GM21423 (cell line): ENCODE measurements at regions not wholly inside any gene's neighbourhood (a gene's known extent, or its start where the extent isn't known, plus 50 kb on each side); places are given as distances from the start of the nearest gene placed in this dataset.

ENCODE experiments used
- ATAC-seq: cut with Tn5 transposase; IDR thresholded peaks from one replicate; pipeline ENCODE4 v1.9.1; 2021; ENCODE audit warnings: mild to moderate bottlenecking, moderate library complexity; ENCODE audit not compliant: unreplicated experiment

DNA sequence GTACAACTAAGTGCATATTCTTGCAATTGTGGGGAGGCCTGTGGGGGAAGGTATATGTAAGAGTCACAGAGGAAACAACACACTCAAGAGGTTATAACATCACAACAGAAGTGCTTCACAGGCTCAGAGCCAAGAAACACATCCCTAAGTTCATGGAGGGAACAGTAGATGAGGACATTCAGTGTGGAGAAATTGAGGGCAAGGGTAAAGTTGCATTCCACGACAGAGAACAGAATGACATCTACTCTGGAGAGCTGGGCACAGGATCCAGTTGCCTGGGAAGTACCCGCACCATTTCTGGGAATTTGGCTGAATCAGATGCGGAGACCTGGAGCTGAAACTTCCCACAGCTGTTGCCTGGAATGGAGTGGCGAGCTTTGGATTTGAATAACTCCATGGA lies 197.2 kb downstream of the NXNL2 start:
- ATAC-seq, result no peak

DNA sequence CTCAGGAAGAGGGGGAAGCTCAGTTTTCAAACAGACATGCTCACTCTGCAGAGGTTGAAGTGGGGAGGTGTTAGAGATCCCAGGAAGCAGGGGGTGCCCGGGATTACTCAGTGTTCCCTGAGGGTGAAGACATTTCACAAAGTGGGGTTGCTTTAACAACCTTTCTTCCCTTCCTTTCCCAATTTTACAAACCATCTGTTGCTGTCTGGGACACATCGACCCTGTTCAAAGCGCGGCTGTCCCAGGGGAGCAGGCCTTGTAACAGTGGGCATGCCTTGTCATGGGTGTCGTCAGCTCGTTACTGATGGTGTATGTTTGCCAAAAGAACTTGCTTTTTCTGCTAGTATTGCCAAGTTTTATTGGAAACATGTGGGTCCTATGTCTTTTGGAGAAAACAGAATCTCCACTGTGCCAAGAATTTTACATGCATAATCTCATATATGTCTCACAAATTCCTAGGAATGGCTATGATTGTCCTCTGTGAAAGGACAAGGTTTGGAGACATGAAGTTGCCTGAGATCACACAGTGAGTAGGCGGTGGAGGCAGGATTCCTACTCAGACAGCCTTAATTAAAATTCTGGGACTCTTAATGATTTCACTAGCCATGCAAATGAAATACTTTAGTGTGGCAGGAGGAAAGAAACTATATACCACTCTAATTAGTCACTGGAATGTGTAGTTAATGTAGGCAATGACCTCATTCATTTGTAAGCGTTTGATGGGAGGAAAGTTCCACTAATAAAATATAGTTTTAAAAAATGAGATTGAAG lies 198.9 kb downstream of the NXNL2 start:
- no peak for ATAC-seq

DNA sequence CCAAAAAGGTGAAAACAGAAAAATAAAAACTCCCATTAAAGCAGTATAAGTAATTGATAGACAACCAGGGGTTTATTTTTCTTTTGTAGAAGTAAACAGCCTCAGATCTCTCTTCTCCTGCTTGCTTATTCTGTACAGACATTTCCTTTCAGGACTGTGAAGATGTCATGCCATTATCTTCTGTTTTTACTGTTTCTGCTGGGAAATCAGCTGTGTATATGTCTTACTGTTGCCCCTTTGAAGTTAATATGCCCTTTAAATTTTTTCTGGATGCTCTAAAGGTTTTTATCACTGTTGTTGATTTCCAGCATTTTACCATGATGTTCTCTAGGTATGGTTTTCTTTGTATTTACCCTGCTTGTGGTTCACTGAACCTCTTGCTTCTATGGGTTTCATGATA lies 199.5 kb downstream of the NXNL2 start:
- ATAC-seq, result no peak

DNA sequence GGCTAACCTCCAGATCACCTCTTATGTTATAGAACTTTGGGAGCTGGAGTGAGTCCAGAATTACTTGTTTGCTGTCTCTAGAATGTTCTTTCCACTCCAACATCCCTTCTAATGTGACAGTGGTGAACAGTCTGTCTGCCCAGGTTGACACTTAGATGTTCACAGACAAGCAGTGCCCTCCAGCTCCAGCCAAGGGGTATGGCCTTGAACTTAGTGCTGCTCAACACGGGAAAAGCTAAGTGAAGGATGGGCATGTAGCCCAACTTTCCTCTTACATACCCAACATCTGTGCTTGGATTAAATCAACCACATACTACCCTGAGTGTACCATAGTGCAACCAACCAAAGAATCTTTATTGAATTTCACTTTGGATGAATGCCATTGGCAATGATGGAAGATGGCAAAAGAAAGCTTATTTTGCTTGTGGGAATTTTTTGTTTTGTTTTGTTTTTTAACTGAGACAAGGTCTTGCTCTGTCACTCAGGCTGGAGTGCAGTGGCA lies 201.2 kb downstream of the NXNL2 start:
- ATAC-seq, result no peak

DNA sequence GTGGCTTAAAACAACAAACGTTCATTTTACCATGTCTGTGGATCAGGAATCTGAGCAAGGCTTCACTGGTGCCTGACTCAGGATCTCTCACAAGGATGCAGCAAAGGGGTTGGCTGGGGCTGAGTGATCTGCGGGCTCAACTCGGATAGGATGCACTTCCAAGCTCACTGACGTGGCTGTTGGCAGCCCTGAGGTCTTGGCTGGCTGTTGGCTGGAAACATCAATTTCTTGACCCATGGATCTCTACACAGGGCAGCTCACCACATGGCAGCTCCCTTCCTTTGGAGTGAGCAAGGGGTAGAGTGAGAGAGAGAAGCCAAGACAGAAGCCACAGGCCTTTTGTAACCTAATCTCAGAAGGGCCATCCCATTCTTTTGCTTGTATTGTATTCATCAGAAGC lies 202.1 kb downstream of the NXNL2 start:
- ATAC-seq, result no peak

DNA sequence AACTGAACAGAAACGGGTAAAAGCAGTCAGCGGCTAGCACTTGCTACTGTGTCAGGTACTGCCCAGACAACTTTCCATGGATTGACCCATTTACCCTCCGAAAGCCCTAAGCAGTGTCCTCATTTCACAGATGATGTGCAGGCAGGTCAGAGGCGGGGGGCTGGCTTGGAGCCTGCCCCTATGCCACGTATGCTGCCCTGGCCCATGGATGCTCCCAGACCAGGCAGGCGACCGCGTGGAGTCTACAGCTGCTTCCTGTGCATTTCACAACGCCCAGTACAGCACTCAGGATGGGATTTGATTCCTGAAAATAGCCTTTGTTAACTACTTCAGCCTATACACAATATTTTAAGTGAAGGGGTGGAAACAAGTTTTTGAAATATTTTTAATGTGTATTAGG lies 202.9 kb downstream of the NXNL2 start:
- ATAC-seq, result no peak

DNA sequence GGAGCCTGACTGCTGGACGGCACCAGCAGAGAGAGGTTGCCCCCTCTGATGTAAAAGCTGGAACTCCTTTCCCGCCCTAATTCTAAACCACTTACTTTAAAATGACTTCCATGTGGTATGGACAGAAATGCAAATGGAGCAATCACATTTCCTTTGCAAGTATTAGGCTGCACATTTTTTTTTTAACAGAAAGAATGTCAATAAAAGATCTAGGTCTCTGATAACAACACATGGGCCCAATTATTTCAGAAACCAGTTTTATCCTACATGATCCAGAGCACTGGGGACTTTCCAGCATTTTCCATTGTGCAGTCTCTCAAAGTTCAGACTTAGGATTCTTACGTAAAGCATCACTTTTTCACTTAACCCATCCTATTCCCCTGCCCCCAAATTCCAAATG lies 203.7 kb downstream of the NXNL2 start:
- ATAC-seq, result no peak

DNA sequence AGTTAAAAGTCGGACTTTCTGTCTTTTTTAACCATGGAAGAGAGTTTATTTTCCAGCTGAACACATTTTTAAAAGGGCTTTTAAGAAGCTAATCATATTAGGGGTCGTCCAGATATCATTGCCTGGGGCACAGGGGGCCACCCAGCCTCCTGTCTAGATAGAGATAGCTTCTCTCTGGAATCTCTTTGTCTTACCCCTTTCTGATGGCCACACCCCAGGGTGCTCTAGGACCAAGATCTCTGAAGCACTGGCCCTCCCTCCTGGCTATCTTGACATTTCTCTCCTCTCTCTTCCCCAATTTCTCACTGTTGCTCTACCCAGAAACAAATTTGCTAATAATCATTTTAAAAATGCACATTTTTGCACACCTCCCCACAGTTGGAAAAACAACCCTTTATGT lies 204.4 kb downstream of the NXNL2 start:
- ATAC-seq, result no peak

DNA sequence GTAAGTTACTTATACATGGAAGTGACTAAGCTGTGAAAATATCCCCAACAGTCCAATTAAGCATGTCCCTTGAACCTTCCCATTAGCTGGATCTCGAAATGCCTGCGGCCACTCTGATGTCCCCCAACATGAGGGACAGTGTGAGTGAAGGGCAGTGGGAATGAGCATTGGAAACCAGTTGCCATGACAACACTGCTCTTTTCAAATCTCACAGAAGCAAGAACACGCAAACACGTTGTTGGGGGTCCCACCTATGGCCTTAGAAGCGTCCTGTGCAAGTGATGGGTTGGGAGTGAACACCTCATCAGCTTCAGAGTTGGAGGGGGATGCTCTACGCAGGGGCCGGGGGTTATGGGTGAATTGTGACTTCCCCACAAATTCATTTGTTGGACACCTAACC lies 205.9 kb downstream of the NXNL2 start:
- no peak for ATAC-seq

DNA sequence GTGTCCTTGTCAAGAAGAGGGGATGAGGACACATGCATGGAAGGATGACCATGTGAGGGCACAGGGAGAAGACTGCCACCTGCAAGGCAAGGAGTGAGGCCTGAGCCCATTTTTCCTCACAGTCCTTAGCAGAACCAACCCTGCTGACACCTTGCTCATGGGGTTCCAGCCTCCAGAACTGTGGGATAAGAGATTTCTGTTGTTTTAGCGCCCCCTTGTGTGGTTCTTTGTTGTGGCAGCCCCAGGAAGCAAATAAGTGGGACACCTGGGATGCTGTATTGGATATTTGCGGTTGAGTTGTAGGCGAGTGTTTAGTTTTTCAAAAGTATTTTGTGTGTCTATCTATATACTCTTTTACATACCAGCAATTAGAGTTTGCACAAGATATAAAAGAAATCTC lies 206.4 kb downstream of the NXNL2 start:
- ATAC-seq, result no peak

DNA sequence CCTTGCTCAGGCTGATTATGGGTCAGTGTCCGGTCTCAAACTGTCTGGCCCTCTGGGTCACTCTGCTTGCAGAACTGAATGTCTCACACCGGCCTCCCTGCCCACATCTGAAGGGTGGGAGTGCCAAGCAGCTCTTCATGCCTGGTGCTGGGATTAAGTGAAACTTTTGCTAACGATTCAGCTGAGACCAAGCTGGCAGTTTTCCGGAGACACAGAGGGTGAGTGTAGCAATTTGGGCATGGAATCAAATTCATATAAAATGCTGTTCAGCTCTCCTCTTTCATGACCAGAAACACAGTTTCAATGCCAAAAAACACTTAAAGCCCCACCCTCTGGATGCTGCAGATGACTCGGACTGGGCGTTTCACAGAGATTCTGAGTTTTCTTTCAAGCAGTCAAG lies 207.5 kb downstream of the NXNL2 start:
- no peak for ATAC-seq

DNA sequence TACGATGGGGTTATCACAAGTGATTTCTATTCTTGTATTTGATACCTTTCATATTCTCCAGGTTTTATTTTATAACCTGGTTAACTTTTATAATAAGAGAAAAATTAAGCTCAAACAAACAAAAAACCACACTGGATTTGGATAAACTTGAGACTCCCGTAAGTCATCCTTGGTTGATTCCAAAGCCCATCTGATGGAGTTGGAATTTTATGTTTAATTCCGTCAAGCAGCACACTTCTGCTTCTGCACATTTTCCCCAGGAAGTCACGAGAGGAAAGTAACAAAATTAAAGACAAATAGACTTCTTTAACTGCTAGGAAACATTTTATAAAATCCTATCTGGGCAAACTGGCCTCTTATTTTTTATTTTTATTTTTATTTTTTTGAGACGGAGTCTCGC lies 207.9 kb downstream of the NXNL2 start:
- no peak for ATAC-seq

DNA sequence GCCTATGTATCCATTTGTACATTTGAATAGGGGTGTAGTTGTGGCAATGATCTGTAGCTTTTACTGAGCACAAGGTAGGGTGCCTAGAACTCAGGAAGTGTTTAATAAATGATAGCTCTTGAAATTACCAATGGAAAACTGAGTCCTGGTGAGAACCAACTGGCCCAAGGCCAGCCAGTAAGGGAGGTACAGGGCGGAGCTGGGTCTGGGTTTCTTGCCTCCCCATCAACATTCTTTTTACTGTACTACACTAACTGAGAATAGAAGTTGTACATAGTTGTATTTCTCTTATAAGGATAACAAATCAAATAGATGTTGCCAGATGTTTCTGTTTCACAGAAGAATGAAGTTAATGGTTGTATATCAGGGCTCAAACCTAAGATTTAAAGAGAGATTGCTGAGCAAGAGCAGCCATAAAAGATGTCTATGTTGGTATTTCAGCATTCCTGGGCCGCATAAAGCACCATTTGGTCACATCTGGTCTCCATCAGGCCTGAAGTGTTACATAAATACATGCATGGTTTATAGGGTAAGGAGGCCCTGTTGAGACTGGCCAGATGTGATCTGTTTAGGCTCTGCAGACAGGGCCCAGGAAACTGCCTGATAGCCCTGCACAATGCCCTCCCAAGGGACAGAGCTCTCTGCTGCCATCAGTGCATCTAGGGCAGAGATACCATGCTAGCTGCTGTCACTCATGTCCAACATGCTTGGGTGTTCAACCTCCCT lies 210.5 kb downstream of the NXNL2 start:
- ATAC-seq, result no peak

DNA sequence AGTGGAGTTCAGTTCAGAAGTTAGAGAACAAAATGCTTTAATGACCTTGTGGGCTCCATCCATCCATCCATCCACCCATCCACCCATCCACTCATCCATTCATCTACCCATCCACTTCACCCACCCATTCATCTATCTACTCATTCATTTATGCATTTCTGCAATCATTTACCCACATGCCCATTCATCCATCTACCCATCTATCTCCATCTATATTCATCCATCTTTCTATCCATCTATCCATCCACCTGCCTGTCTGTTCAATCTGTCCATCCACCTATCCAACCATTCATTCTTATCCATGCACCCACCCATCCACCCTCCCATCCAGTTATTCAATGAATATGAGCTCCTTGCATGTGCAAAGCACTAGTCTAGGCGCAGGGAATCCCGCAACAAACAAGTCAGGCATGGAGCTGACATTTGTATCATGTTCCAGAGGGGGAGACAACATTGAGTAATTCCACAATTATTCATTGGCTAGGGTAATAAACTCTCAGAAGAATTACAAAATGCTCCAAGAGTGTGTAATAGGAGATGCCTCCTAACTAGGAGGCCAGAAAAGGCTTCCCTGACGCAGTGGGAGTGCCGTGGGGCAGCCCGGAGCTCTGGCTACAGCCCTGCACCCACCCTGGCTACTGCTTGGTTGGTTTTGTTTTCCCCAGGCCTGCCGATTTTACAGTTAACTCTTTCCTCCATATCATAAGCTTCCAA lies 211.2 kb downstream of the NXNL2 start:
- ATAC-seq, result no peak

DNA sequence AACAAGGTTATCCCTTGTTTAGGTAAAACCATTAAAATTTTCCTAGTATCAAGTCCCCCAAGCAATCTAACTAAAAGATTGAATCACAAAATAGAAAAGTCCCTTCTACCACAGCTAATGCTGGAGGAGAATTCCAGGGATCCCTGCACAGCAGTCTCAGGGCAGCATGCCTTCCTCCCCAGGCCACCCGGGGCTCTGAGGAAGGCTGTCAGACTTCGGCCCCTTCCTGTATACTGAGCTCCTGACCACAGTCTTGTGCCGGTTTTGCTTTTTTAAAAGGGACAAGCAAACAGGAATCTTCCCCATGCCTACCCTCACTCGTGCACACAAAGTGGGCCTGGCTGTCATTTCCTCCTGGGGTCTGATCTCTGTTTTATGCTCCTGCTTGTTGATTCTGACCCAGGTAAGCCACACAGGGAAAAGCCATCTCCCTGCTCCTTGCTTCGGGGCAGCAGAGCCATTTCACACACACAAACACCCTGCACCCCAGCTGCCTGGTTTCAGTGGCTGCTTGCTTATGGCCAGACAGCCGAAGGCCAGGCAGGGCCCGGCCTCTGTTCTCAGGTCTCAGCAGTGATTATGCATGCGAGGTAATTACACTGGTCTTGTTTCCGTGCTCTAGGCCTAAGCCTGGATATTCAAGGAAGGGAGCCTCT lies 211.9 kb downstream of the NXNL2 start:
- no peak for ATAC-seq

DNA sequence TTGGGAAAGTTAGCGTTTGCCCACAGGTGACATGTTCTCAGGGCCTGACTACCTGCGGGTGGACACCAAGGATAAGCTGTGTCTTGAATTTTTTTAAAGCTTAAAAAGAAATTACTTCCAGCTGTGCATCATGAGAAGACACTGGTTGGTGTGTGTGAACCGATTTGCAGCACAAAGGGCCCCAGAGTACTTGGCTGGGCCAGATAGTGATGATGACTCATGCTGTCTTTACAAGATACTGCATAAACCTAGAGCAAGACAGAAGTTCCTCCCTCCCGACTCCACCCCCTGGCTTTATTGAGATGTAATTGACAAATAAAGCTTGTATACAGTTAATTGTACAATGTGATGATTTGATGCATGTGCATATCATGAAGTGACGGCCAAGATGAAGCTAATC lies 212.8 kb downstream of the NXNL2 start:
- ATAC-seq, result no peak

DNA sequence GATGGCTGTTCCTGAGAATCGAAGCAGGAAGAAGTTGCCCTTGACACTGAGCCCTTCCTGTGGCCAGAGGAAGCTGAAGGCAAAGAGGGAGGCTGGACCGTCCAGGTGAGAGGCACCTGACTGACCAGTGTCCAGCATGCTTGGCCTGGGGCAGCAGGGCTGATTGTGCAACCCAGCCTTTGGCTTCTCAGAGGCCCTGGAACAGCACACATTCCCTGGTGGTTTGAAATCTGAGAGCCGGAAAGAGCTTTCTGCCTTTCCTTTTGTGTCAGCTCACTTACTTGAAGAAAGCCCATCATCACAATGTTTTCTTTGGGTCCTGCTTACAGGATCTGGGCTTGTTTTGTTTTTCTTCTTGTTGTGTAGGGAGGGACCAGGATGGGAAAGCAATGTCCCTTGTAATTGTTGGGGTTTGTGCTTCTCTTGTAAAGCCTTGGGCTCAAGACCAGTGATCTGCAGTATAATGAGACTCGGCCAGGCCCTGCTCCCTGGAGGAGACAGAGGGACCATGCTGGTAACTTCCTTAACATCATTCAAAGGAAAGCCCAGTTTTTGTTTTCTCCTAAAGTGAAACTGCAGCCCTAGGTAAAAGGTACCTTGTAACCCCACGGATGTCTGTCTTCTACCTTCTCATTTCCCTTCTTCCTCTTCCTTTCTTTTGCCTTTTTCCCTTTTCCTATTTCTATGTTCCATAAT lies 213.7 kb downstream of the NXNL2 start:
- ATAC-seq, result no peak

DNA sequence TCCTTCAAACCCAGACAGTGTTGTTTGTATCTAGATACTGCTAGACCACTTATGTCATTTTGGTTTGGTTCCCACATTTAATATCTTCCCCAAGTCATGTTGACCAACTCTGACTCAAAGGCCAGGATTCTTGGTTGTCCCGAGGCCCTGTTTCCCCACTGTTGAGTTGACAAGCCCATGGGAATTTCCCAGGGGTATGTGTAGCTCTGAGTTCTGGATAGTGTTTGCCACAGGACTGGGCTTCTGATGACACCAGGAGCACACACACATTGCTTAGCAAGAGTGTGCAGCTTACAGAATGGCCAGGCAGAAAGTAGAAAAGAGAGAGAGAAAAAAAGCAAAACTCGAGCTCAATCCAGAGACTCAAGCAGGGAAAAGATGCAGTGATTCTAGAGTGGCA lies 214.4 kb downstream of the NXNL2 start:
- no peak for ATAC-seq

DNA sequence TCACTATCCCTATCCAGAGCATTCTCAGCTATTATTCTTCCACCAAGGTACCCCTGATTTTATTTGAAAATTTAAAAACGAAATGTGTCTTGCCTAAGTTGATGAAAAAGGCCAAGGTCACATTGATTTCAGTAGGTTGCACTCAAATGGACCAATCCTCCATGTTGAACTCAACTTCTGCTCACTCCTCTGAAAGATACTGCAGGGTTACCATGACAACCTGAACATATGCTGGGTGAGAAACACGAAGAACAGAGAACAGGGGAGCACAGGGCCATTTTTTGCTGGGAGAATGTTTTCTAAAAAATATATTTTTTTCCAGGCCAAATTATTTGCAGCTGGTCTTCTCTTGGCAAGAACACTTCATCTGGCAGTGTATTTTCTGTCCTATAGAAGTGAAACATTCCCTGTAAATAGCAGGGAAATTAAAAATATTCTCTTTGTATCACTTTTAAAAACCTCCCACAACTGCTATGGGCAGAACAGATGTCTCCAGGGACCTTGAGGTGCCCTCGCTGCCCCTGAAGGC lies 215.9 kb downstream of the NXNL2 start:
- no peak for ATAC-seq

DNA sequence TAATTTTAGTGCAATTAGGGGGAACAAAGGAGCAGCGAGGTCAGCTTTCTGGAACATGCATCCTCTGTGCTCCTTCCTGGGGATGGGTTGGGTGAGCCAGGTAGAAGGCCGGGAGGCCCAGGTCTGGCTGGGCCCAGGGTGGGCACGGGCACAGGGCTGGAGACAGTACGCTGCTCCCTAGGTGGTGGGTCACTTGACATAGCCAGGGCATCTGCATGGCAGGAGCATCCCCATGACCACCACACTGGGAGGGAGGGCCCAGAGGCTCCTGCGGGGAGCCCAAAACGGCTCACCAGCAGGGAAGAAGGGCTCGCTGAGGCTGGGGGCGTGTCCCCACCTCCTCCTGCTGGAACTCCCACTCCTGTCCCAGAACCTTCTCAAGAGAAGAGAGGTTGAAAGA lies 216.8 kb downstream of the NXNL2 start:
- no peak for ATAC-seq
